ENCODE measurements at regions not wholly inside any gene's neighbourhood (a gene's known extent, or its start where the extent isn't known, plus 50 kb on each side); places are given as distances from the start of the nearest gene placed in this dataset.

DNA sequence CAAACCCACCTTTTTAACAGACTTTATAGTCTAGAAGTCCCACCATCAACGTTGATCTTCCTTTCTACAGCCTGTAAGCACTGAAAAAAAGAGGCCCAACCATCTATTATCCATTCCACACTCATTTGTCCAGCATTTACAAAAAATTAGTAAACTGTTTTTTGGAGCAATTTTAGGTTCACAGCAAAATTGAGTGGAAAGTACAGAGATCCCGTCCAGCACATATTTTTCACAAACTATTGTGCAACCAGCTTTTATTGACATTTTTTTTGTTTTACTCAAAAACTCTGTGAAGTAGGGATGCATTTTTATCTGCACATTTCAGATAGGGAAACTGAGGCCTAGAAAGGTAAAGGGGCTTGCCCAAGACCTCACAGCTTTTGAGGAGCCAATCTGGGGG is 68.6 kb downstream of the TNP1 start:
- H3K4me3 ChIP-seq (ENCODE audit: low read depth, low read length), result no peak overlapping the region
- H3K27me3 ChIP-seq (ENCODE audit: insufficient read depth, low read depth, severe bottlenecking), result no peaks in the 10 kb centered on the region
- no peak for DNase-seq
- H3K36me3 ChIP-seq, result no peaks in the 10 kb centered on the region
- H3K9me3 ChIP-seq (ENCODE audit: severe bottlenecking), result no peaks in the 10 kb centered on the region
- TF ChIP-seq, protein P1, sequence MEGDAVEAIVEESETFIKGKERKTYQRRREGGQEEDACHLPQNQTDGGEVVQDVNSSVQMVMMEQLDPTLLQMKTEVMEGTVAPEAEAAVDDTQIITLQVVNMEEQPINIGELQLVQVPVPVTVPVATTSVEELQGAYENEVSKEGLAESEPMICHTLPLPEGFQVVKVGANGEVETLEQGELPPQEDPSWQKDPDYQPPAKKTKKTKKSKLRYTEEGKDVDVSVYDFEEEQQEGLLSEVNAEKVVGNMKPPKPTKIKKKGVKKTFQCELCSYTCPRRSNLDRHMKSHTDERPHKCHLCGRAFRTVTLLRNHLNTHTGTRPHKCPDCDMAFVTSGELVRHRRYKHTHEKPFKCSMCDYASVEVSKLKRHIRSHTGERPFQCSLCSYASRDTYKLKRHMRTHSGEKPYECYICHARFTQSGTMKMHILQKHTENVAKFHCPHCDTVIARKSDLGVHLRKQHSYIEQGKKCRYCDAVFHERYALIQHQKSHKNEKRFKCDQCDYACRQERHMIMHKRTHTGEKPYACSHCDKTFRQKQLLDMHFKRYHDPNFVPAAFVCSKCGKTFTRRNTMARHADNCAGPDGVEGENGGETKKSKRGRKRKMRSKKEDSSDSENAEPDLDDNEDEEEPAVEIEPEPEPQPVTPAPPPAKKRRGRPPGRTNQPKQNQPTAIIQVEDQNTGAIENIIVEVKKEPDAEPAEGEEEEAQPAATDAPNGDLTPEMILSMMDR (IDR thresholded peaks at IDR 0.05; ENCODE audit: low read depth, low read length), result no peak
- H3K27ac ChIP-seq, result no peak overlapping the region

DNA sequence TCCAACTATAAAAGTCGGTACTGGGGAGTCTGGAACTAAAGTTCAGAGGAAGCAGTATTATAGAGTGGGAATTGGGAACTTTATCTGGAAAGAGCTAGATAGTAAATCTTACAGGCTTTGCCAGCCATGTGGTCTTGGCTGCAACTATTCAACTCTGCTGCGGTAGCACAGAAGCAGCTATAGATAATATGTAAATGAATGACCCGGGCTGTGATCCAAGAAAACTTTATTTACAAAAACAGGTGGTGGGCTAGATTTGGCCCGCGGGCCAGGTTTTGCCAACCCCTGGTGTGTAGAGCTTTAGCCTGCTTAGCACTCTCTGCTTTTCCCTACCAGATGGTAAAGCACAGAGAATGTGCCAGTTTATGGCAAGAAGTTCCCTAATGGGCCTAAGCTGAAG is 70.8 kb downstream of the TNP1 start:
- Histone ChIP-seq H3K27me3 (ENCODE audit: insufficient read depth, low read depth, severe bottlenecking) (no peaks in the 10 kb centered on the region), H3K27ac (no peak overlapping the region), H3K9me3 (ENCODE audit: severe bottlenecking) (no peaks in the 10 kb centered on the region), H3K4me3 (ENCODE audit: low read depth, low read length) (no peak overlapping the region), H3K36me3 (no peaks in the 10 kb centered on the region)
- TF ChIP-seq, protein P1 (IDR thresholded peaks at IDR 0.05; ENCODE audit: low read depth, low read length), result no peak
- no peak for DNase-seq

DNA sequence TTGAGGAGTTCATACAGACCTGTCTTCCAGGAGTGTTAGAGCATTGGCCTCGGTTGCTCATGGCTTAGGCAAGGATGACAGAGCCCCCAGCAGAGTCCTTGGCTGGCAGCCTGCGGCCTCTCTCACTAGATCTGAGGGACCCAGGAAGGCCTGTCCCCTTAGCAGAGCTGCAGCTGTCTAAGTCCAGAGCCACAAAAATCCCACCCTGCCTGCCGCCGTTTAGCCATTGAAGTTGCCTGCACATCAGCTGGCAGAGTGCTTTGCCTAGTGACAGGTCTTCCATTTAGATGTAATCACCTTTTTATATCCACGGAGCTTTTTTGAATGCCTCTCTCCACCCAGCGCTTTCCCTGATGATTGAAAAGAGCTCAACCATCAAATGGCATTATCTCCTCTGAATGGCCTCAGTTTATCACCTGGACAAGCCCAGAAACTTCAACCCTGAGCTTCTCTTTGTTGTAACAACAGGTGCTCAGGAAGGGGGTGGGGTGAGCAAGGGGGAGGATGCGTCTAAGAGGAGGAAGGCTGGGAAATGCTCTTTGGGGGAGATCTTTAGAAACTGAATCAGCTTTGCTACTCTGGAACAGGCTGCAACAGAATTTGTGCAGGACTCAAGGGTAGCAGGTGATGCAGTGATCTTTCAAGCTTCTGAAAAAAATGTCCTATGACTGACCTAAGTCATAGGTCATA is 71.9 kb downstream of the TNP1 start:
- no peaks in the 10 kb centered on the region for H3K9me3 ChIP-seq (ENCODE audit: severe bottlenecking)
- no peaks in the 10 kb centered on the region for H3K27me3 ChIP-seq (ENCODE audit: insufficient read depth, low read depth, severe bottlenecking)
- DNase-seq, result no peak
- H3K27ac ChIP-seq, result no peak overlapping the region
- H3K4me3 ChIP-seq (ENCODE audit: low read depth, low read length), result no peak overlapping the region
- no peaks in the 10 kb centered on the region for H3K36me3 ChIP-seq
- TF ChIP-seq, protein P1 (IDR thresholded peaks at IDR 0.05; ENCODE audit: low read depth, low read length), result no peak

DNA sequence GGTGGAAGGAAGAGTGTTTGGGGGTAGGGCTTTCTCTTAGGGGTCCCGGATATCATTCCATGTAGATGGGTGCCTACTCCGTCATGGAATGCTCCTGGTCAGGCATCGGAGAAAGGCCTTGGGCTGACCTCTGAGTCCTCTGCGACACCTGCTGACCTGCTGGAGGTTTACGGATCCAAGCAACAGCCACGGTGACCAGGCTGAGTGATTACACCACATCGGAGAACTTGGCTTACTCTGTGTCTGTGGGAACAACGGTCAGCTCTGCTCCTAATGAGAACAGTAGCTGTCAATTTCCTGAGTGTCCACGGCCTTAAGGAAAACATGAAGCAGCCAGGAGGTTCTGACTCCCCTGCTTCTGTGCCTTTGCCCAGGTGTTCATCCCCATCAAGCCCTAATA is 73.2 kb downstream of the TNP1 start:
- no peak overlapping the region for H3K27ac ChIP-seq
- no peak for DNase-seq
- no peak overlapping the region for H3K4me3 ChIP-seq (ENCODE audit: low read depth, low read length)
- no peaks in the 10 kb centered on the region for H3K36me3 ChIP-seq
- no peaks in the 10 kb centered on the region for H3K9me3 ChIP-seq (ENCODE audit: severe bottlenecking)
- TF ChIP-seq, protein P1 (IDR thresholded peaks at IDR 0.05; ENCODE audit: low read depth, low read length), result no peak
- H3K27me3 ChIP-seq (ENCODE audit: insufficient read depth, low read depth, severe bottlenecking), result no peaks in the 10 kb centered on the region

DNA sequence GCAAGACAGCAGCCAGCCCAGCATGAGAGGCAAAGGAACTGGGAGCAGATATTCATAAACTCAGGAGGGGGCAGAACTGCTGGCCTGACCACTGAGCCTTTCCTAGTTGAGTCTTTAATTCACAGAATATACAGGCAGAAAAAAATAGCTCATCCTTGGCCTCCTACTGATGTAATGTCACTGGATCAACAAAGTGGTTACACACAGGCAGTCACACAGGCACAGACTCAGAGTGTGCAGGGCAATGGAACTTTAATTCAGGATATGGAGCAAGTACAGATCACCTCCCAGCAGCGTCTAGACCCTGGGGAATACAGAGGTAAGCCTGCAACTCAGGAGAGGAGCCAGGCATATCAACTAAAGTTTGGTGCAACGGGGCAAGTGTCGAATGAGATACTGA is 75.4 kb downstream of the TNP1 start:
- no peak overlapping the region for H3K4me3 ChIP-seq (ENCODE audit: low read depth, low read length)
- no peak for DNase-seq
- no peak overlapping the region for H3K27ac ChIP-seq
- H3K36me3 ChIP-seq, result no peaks in the 10 kb centered on the region
- TF ChIP-seq, protein P1 (IDR thresholded peaks at IDR 0.05; ENCODE audit: low read depth, low read length), result no peak
- no peaks in the 10 kb centered on the region for H3K9me3 ChIP-seq (ENCODE audit: severe bottlenecking)
- no peaks in the 10 kb centered on the region for H3K27me3 ChIP-seq (ENCODE audit: insufficient read depth, low read depth, severe bottlenecking)

DNA sequence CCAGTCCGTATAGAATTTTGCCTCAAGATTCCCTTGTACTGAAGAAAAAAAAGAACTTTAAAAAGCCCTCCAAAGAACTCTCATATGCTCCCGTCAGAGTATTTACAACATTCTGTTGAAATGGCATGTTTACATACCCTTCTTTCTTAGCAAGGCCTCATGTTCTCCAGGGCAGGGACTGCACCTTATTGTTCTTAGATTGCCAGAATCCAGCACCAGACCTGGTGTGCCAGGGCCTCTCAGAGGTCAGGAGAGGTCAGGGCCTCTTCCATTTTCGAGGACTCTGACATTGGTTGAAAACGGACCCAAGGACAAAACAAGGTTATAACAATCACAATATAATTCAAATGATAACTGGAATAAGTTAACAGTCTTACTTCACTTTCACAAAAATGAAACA is 78.2 kb downstream of the TNP1 start:
- Histone ChIP-seq H3K4me3 (ENCODE audit: low read depth, low read length) (no peak overlapping the region), H3K36me3 (no peaks in the 10 kb centered on the region), H3K27me3 (ENCODE audit: insufficient read depth, low read depth, severe bottlenecking) (no peaks in the 10 kb centered on the region), H3K9me3 (ENCODE audit: severe bottlenecking) (no peaks in the 10 kb centered on the region), H3K27ac (no peak overlapping the region)
- no peak for DNase-seq
- TF ChIP-seq, protein P1 (IDR thresholded peaks at IDR 0.05; ENCODE audit: low read depth, low read length), result no peak

Data from WERI-Rb-1 (cell line).